ENCODE measurements at regions not wholly inside any gene's neighbourhood (a gene's known extent, or its start where the extent isn't known, plus 50 kb on each side); places are given as distances from the start of the nearest gene placed in this dataset.
"Not testable (repeated sequence)": the region's sequence is repeated elsewhere in the genome, so short reads cannot be mapped to it uniquely, and the experiment has no call there.

DNA sequence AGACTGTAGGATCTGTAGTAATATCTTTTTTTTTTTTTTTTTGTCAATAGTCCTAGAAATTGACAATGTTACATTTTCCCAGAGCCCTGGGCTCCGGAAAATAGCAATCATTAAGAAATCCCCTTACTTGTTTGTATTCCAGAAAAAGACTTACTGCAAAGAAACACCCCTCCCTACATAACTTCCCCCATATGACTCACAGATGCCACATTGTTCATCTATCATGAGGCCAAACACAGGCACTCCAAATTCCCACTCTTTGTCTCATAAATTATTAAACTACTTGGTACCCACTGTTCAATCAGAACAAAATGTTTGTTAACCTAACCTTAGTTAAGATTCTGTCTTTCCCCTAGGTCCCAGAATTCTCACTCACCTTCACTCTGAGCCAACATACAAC lies 53.5 kb downstream of the TEX51 start:
- DNase-seq = no peak

DNA sequence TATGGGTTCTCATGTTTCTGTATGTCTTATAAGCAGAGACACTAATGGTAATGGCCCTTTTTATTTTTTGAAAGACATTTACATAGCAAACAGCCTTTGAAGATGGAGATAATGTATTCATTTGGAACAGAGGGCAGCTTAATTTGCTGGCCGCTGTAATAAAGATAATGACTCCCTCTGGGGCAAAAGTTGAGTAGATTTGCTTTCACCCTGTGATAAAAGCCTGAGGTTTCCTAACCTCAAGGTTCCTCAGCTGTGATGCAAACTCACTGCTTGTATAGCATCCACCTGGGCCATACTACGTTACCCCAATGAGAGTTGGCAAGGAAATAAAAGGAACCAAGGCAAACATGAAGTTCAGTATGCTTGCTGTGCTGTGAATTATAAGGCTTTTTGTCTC lies 54.8 kb downstream of the TEX51 start:
- DNase-seq = no peak

DNA sequence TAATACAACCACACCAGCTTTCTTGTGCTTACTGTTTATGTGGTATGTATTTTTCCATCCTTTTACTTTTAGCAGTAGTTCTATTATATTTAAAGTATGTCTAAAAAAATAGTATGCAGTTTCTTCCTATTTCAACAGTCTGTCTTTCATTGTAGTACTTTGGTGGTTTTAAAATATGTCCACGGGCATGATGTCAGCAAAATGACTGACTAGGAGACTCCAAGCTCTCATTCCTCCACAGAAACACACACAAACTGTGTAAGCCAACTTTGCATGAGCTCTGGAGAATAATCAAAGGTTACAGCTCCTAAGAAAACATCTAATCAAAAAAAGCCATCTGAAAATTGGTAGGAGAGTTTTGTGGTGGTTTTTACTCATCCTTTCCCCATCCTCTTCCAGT lies 56.1 kb downstream of the TEX51 start:
- DNase-seq = no peak

DNA sequence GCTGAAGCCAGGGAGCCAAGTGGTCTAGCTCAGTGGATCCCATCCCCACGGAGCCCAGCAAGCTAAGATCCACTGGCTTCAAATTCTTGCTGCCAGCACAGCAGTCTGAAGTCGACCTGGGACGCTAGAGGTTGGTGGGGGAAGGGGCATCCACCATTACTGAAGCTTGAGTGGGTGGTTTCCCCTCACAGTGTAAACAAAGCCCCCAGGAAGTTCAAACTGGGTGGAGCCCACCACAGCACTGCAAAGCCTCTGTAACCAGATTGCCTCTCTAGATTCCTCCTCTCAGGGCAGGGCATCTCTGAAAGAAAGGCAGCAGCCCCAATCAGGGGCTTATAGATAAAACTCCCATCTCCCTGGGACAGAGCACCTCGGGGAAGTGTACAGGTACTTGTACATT lies 58.1 kb downstream of the TEX51 start:
- DNase-seq = not testable (repeated sequence)

DNA sequence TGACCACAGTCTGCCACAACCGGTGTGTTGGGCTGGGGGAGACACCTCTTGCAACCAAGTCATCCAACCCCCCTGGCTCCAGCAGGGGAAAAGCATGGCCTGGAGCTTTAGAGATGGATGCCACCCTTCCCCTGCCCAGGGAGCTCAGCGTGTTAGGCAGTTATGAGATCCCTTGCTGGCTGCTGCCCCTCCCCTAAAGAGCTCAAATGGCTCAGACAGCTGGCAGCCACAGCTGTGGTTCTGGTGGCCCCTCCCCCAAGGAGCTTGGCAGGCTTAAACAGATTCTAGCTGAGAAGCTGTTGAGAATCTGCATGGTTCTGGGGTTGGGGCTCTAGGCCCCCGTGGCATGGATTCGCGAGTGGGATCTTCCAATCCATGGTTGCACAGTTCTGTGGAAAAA lies 64.7 kb downstream of the TEX51 start:
- DNase-seq = no peak

DNA sequence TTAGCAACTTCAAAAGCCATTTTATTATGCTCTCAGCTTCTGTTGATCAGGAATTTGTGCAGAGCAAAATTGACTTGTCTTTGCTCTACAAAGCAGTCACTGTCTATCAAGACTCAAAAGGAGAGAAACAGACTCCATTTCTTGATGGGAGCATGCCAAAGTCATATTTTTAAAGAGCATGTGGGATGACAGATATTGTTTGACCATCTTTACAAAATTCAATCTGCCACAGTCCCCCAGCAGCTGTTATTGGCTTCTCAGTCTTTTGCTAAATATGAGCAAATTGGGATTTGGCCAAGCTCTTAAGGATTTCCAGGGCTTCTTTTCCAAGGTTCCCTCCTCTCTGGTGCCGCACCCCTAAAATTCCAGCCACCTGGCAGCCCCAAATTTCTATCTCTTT lies 67.9 kb downstream of the TEX51 start:
- no peak for DNase-seq

DNA sequence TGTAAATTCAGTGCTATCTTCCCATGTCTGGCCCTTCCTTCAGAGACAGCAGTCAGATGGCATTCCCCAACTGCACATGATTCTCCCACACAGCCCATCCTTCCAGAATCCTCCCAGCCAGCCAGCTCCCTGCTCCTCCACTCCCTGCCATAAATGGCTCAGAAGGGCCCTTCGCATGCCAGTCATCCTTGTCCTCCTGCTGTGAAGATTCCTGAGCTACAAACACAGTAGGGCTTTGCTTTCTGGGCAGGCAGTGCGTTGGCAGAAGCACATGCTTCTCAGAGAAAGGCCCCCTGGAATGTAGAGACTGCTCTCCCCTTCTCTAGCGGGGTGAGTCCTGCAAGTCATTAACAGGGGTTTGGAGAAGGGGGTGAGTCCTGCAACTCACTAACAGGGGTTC lies 71.9 kb downstream of the TEX51 start:
- DNase-seq = no peak

DNA sequence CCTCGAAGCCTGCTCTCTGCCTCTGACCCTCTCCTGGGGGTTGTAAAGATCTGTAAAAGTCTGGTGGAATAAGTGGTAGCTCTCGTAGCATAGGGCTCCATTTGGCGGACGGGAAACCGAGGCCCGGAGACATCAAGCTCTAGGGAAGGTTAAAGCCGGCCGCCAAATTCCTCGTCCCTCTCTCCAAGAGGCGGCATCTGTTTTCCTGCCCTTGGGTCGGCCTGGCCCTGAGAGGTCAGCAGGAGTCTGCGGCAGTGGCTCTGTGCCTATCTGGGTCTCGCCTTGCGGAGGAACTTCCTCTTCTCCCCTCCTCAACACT lies 72.4 kb downstream of the TEX51 start:
- no peak for DNase-seq

DNA sequence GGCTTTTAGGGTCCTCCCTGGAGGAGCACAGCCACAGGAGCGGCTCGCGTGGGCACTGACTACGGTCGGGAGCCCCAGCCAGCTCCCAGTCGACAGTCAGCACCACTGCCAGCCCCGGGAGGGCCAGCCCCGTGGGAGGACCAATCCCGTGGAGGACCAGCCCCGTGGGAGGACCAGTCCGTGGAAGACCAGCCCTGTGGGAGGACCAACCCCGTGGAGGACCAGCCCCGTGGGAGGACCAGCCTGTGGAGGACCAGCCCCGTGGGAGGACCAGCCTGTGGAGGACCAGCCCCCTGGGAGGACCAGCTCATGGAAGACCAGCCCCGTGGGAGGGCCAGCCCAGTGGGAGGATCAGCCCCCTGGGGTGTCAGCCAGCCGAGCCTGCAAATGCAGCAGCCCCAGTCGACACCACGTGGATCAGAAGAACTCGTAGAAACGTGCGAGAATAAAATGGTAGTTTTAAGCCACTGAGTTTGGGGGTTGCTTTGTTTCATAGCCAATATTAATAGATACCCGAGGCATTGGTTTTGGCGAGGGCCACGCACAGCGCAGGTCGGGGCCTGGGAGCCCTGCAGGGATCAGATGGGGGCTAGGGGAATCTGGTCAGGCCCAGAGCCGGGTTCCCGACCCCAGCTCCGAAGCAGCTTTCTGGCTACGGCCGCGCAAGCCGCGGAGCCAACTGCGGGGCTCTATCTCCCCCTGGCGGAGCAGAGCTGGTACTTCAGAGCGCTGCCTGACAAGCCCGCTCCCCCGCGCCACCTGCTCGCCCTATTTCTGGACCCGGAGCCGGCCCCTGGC lies 73.0 kb downstream of the TEX51 start:
- DNase-seq = peak in 1 of 2 experiments; percentile 9

DNA sequence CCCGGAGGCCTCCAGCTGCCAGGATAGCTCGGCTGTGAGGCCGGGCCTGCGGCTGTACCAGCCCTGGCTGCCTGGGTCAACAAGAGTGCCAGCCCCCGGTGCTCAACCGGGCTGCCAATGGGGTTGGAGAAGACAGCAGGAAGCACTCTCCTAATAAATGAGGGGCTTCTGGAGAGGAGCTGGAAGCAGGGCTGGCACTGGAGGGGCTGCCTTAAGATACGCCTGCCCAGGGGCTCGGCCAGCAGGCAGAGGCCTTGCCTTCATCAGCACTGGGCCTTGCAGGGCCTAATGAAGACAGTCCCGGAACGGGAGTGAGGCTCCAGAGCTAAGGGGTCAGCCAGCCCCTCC lies 73.6 kb downstream of the TEX51 start:
- no peak for DNase-seq

DNA sequence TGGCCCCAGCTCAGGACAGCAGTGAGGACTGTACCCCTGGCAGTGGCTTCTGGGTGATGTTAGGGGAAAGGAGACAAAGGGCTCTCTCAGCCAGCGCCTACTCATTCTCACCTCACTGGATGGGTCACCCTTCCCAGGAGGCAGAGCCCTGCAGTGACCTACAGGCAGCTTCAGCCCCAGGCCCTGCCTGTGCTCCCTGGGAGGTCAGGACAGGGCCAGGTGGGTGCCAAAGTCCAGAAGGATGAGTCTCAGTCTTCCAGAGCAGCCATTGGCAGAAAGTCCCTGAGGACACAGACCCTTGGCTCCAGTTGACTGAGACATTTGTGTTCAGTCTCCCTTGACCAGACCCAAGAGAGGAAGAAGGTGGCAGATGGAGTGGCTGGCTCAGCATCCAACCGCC lies 75.1 kb downstream of the TEX51 start:
- no peak for DNase-seq

DNA sequence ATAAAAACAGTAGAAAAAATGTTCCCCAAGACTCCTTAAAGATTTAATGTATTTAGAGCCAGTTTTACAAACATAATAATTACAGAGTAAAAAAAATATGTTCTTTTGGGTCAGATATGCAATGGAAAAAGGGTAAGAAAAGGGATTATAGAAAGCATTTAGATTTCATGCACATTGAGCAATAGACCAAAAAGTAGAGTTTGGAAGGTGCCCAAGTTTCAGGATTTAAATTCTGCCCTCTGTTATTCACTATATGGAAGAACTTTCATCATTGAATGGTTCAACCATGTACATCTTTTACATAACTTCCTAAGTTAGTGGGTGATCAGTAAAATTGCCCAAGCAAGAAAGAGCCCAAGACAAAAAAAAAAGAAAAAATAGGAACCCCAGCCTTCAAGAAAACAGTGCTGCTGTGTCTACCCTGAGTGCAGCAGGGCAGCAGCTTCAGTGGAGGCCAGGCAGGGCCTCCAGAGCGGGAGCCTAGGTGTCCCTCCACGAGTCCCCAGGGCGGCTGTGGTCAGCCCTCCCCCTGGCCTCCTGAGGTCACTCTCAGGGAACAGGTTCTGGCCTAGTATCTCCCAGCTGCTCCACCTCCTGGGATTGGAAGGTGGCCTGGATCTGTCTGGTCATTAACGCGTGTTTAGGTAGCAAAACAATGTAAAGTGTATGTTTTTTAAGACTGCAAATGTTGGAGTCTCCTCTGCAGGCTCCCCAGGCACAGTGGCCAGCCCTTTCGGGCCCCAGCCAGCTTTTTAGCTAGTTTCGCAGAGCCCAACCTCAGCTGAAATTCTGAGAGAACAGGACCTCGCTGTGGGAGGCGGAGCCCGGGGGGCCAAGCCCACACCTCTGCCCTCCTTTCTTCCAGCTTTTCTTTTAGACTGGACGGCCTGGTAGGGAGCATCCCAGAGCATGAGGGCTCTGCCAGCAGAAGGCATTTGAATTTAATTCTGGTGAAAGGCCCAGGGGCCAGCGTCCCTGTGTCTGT lies 77.3 kb downstream of the TEX51 start:
- no peak for DNase-seq

DNA sequence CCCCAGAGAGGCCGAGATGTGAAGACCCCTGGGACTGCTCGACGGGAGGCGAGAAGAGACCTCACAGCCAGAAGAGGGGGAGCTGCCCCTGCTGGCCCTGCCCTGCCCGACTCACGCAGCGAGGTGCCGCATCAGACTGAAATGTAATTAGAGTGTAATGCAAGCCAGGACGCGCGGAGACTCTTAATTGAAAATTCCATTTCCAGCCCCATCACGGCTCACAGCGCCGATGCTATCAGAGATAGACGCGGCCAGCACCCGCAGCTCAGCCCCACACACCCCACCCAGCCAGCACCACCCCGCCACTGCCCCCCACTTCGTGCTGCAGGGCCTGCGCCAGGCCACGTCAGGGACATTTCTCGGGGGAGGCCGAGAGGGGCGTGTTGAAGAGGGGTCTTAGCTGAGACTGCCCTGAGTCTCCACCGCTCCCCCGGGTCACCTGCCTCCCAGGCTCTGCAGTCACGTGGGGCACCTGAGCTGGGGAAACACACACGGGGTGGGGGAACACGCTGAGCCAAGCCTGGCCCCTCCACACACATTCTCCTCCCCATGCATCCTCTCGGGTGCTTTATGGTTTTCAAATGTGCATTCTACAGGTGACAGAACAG lies 78.1 kb downstream of the TEX51 start:
- DNase-seq = no peak

DNA sequence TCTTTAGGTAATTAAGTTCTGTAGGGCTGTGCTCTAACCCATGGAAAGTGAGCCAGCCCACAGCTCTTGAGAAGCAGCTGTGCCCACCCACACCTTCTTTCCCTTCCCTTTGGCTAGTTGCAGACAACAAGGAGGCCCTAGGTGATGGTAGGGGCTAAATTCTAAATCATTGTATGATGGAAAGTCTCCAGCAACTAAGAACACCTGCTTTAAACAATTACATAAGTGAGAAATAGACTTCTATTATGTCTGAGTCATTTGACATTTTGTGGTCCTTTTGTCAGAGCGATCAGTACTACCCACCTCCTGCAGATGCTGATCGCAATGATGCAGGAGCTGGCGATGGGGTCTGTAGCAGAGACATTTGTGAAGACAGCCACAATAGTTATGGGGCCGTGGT lies 79.6 kb downstream of the TEX51 start:
- DNase-seq = no peak

DNA sequence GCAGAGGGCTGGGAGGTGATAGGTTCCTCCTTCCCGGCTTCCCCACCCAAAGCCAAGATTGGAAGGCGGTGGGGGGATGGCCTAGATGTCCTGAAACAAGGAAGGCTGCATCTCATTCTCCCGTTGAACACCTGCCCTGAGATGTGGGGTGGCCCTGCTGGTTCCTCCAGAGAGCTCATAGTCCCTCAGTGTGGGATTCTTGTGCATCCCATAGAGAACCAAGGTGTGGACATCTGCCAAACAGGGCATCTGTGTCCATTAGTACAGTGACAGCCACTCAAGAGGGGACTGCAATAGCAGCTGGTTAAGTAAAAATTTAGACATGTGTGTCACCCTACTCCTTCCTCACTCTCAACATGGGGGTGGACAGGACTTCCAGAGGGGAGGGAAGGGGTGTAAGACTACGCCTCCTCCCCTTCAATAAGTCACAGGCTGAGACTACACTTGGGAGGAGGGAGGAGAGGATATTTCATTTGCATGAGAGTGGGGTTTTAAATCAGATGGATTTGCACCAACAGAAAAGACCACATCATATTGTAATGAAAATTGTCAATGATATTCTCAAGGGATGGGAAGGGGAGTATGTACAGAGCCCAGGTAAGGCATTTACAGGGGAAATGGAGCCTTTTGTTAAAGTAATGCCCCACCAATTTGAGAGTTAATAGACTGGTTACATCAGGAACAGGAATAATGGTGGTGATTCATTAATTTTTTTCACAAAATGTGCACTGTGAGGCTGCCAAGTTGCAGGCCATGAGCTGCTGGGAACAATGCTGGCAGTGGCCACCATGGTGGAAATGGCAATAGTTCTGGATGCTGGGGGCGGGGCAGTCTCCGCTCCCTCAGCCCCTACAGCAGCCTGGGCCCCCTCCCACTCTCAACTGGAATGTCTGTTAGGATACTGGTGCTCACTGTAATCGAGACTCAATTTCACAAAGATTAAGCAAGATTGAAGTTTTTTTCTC lies 80.6 kb downstream of the TEX51 start:
- no peak for DNase-seq

DNA sequence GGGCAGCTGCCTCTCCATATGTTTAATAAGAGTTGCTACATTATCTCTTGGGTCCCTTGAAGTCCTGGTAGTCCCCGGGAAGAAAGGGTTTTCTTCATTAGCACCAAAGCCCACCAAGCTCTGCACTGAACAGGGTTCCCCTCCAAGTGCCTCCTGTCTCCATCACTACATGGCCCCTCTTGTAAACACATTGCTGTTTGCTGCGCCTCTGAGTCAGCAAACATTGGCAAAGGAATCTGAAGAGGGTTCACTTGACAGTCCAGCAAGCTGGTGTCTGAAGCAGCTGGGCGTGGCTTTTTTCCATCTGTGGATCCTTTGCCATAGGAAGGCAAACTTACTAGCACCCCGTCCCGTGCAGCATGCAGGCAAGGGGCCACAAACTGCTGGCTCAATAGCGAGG lies 82.8 kb downstream of the TEX51 start:
- DNase-seq = no peak

DNA sequence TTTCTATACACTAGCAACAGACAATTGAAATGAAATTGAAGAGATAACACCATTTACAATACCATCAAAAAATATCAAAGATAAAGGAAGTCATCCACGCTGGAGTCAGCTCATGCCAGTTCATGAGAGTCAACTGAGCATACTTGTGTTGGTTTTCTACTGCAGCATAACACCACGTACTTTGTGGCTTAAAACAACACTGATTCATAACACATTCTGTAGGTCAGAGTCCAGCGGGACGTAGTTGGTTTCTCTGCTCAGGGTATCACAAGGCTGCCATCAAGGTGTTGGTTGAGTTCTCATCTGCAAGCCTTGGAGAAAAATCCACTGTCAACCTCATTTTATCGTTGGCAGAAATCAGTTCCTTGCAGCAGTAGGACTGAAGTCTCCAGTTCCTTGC lies 84.2 kb downstream of the TEX51 start:
- no peak for DNase-seq

DNA sequence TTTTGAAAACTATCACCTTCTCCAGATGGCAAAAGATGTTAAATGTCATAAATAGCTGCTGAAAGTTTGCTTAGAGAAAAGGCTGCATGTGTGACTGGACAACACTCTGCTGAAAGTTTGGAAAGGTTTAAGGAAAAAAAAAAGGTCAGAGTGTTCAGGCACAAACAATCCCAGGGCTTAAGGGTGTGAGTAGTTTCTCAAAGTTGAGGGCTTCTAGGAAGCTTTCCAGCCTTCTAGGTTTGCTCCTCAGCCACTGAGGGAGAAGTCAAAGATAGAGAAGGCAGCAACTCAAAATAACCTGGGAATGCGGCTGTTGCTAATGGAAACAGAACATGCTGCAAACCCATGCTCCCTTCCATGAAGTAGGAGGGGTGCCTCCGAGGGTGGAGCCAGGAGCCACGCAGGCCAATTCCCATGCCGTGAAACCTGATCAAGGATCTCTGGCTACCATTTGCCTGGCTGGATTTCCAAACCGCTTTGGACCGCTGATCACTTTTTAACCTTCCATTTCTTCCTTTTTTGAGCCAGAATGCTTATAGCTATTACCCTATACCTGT lies 88.0 kb downstream of the TEX51 start:
- DNase-seq = no peak

DNA sequence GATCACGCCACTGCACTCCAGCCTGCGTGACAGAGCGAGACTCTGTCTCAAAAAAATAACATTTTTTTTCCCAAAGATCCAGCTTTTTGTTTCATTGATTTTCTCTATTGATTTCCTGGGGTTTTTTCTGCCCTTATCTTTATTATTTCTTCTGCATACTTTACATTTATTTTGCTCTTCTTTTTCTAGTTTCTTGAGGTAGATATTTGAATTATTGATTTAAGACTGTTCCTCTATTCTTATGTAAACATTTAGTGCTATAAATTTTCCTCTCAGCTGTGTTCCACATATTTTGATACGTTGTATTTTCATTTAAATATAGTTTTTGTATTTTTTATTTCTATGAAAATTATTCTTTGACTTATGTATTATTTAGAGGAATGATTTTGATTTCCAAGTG lies 89.8 kb downstream of the TEX51 start:
- no peak for DNase-seq

DNA sequence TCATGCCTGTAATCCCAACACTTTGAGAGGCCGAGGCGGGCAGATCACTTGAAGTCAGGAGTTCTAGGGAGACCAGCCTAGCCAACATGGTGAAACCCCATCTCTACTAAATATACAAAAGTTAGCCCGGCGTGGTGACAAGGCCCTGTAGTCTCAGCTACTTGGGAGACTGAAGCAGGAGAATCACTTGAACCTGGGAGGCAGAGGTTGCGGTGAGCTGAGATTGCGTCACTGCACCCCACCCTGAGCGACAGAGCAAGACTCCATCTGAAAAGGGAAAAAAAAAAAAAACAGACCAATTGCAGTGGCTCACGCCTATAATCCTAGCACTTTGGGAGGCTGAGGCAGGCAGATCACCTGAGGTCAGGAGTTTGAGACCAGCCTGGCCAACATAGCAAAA lies 90.4 kb downstream of the TEX51 start:
- DNase-seq = not testable (repeated sequence)

DNA sequence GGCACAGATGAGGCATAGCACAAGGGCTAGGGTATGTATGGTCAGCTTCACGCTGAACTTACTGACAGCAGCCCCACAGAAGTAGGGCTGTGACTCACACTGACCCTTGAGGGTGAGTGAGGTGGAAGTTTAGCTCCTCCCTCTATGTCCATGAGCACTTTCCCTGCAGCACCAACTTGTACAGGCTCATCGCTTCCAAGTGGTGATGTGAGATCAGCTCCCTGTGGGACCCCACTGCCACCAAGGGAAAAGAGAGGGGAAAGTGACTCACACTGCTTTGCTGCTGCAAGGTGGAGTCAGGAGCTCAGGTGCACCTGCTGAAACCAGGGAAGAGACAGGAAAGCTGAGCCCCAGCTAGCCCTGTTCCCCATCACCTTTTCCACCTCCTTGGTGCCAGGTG lies 91.5 kb downstream of the TEX51 start:
- no peak for DNase-seq

All from cerebellar nuclear complex (tissue), 1 donor.